Lung (tissue), 11 donors: ENCODE measurements at regions not wholly inside any gene's neighbourhood (a gene's known extent, or its start where the extent isn't known, plus 50 kb on each side); places are given as distances from the start of the nearest gene placed in this dataset.
A peak's percentile ranks its signal among the peaks of the same experiment; 100 is the strongest.

Source experiments
- ATAC-seq: fragments of 200-7000 bp; cut with Tn5 transposase; one replicate; pipeline ENCODE4 v1.9.1; 2020; ENCODE audit warnings: moderate number of reproducible peaks; ENCODE audit not compliant: insufficient read depth, low FRiP score
- DNase-seq, 3 donors: peaks; one replicate each; pipeline ENCODE4 v3.0.0-alpha.2; 2013 to 2017
- H3K27ac ChIP-seq, 2 donors: one replicate each; pipeline ENCODE4 v1.5.1; 2013; ENCODE audit warnings: mild to moderate bottlenecking in 2 of 2, moderate library complexity in 2 of 2, control low read depth in 1 of 2, inconsistent platforms in 1 of 2, low read depth in 1 of 2, low read length in 1 of 2
- H3K27me3 ChIP-seq, 3 donors: one replicate each; pipeline ENCODE4 v1.5.1; 2013; ENCODE audit warnings: low read length in 2 of 3; ENCODE audit not compliant: control insufficient read depth in 3 of 3, insufficient read depth in 3 of 3
- H3K36me3 ChIP-seq, 4 donors: one replicate each; pipeline ENCODE4 v1.5.1; 2013; ENCODE audit warnings: low read length in 4 of 4, mild to moderate bottlenecking in 1 of 4, moderate library complexity in 1 of 4; ENCODE audit not compliant: control insufficient read depth in 4 of 4, insufficient read depth in 4 of 4
- H3K4me1 ChIP-seq, 5 donors: one replicate each; pipeline ENCODE4 v1.5.1; 2013; ENCODE audit warnings: low read length in 5 of 5, mild to moderate bottlenecking in 2 of 5, moderate library complexity in 1 of 5; ENCODE audit not compliant: control insufficient read depth in 5 of 5, insufficient read depth in 5 of 5
- H3K4me3 ChIP-seq: one replicate; pipeline ENCODE4 v1.5.1; 2013; ENCODE audit warnings: mild to moderate bottlenecking, control low read depth, moderate library complexity
- H3K9ac ChIP-seq, 2 donors: one replicate each; pipeline ENCODE4 v1.5.1; 2013; ENCODE audit warnings: low read length in 2 of 2, control low read depth in 1 of 2; ENCODE audit not compliant: insufficient read depth in 1 of 2
- H3K9me3 ChIP-seq, 4 donors: one replicate each; pipeline ENCODE4 v1.5.1; 2013; ENCODE audit warnings: low read length in 3 of 4, mild to moderate bottlenecking in 1 of 4, moderate library complexity in 1 of 4; ENCODE audit not compliant: control insufficient read depth in 4 of 4, insufficient read depth in 3 of 4
- WGBS, 2 donors: extraction: QIAGEN DNeasy Blood & Tissue Kit; methylation state at CpG; one replicate each; pipeline ENCODE4 v1.1.7; 2013; 5-methylcytosine and 5-hydroxymethylcytosine counted together
- TF ChIP-seq, protein P1 (sequence below): IDR thresholded peaks from 2 replicates; pipeline ENCODE4 v1.5.1; 2012; ENCODE audit warnings: mild to moderate bottlenecking; ENCODE audit errors: control extremely low read depth, extremely low read depth
- donor health status: control.
- donor health status: control.
- donor health status: Bipolar disorder and iron deficiency.
- donor health status: healthy.
- donor health status: DM: yes; HTN: yes; CAD: no.

DNA sequence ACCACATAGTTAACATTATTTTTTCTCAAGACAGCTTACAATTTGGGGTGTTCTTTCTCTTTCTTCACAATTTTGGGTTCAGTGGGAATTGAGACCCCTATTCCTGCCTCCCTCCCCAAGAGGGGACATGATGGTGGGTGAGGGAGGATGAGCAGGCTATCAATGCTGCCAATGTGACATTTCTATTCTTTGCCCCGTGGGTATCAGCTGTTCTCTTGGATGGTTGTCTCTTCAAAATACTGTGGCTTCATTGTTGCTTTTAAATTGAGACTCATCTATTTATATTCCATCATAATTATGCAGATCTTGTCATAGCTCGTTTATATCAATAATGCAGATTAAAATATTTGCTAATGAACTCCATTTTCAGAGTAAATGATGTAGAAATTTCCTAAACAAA is 56.5 kb upstream of the ANO4 start:
- Histone ChIP-seq H3K36me3 (no peaks in the 10 kb centered on the region), H3K27ac (no peak overlapping the region), H3K9ac (no peak overlapping the region), H3K4me1 (no peaks in the 10 kb centered on the region), H3K27me3 (peaks cover 0 to 10% (median 2%) of the 10 kb centered on the region in 3 donors), H3K9me3 (no peaks in the 10 kb centered on the region), H3K4me3 (no peak overlapping the region)
- TF ChIP-seq, protein P1, sequence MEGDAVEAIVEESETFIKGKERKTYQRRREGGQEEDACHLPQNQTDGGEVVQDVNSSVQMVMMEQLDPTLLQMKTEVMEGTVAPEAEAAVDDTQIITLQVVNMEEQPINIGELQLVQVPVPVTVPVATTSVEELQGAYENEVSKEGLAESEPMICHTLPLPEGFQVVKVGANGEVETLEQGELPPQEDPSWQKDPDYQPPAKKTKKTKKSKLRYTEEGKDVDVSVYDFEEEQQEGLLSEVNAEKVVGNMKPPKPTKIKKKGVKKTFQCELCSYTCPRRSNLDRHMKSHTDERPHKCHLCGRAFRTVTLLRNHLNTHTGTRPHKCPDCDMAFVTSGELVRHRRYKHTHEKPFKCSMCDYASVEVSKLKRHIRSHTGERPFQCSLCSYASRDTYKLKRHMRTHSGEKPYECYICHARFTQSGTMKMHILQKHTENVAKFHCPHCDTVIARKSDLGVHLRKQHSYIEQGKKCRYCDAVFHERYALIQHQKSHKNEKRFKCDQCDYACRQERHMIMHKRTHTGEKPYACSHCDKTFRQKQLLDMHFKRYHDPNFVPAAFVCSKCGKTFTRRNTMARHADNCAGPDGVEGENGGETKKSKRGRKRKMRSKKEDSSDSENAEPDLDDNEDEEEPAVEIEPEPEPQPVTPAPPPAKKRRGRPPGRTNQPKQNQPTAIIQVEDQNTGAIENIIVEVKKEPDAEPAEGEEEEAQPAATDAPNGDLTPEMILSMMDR: no peak
- ATAC-seq: no peak
- no peak for DNase-seq
- WGBS, 2 donors: 60 to 72% methylated on average over 2 of the region's 2 CpGs

DNA sequence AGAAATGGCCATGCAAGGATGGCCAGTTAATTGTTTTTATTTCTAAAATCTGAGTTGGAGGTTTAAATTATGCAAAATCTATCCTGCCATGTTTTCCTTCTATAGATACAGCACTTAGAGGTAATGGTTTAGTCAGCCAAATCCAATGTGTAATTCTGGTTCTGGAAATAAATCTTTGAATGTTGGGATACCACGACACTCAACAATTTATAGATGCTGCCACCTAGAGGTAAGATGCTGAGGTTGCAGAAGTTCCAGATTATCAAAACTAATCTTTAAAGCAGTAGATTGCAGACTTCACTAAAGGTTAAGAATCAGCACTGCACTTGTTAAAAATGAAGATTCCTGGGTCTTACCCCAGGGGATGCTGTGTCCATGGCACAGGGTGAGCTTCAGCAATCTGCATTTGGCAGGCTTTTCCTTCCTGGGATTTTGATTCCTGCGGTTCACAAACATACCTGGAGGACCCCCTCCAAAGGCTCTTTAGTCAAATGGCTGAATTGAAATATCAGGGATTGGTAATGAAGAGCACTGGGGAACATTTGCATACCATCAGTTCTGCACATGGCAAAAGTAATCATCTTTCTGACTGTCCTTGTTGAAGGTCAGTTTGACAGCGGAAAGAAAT is 53.4 kb upstream of the ANO4 start:
- Histone ChIP-seq H3K27ac (no peak overlapping the region), H3K36me3 (no peaks in the 10 kb centered on the region), H3K9ac (no peak overlapping the region), H3K4me1 (no peaks in the 10 kb centered on the region), H3K9me3 (peaks cover 0 to 4% (median 0%) of the 10 kb centered on the region in 4 donors), H3K27me3 (peaks cover 0 to 2% (median 0%) of the 10 kb centered on the region in 3 donors), H3K4me3 (no peak overlapping the region)
- DNase-seq: peak in 2 of 3 donors; percentile 42 to 45
- ATAC-seq: no peak
- TF ChIP-seq, protein P1: peak; percentile 13
- 51 to 56% methylated on average over 3 of the region's 3 CpGs for WGBS, 2 donors

DNA sequence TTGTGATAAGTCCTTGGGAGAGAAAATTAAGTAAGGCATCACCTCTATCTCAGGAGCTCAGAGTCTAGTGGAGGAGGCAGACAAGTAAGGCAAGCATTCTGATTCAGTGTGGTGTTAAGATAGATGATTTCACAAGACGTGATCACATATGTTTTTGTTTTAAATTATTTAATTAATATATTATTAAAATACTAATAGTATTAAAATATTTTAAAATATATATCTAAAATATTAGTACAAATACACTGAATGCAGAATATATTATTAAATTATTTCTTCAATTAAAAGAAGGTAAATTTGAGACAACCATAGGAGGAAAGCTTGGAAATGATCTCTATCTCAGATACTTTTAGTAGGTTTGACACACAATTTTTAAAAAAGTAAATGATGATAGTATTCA is 51.5 kb upstream of the ANO4 start:
- ATAC-seq: no peak
- H3K36me3 ChIP-seq: no peaks in the 10 kb centered on the region
- H3K9ac ChIP-seq: no peak overlapping the region
- no peak for DNase-seq
- TF ChIP-seq, protein P1: no peak
- WGBS, 2 donors: 86% methylated on average over 1 of the region's 1 CpG
- H3K4me1 ChIP-seq: no peaks in the 10 kb centered on the region
- H3K4me3 ChIP-seq: no peak overlapping the region
- peaks cover 0 to 2% (median 0%) of the 10 kb centered on the region in 3 donors for H3K27me3 ChIP-seq
- H3K27ac ChIP-seq: no peak overlapping the region
- H3K9me3 ChIP-seq: peaks cover 0 to 4% (median 0%) of the 10 kb centered on the region in 4 donors
